RWPE1 (cell line): ENCODE measurements at regions not wholly inside any gene's neighbourhood (a gene's known extent, or its start where the extent isn't known, plus 50 kb on each side); places are given as distances from the start of the nearest gene placed in this dataset.

Experiments used
- CTCF ChIA-PET: fragments of 350-600 bp; sonication (Branson Sonifier 250); formaldehyde crosslinking; extraction: SDS; loops from one replicate; lab custom pipeline; 2021; lab: Yijun Ruan, JAX
- POLR2A ChIA-PET: fragments of 400-600 bp; formaldehyde crosslinking; extraction: SDS; loops from one replicate; lab custom pipeline; 2020; ENCODE audit warnings: antibody characterized with exemption; ENCODE audit not compliant: low non-redundant PET; lab: Yijun Ruan, JAX
- DNase-seq: peaks from one replicate; pipeline ENCODE4 v3.0.0; 2012; ENCODE audit warnings: low spot score
- H3K27ac ChIP-seq: fragments of 450-650 bp; 2 replicates; pipeline ENCODE4 v1.5.1; 2017
- CTCF ChIP-seq: fragments of 450-650 bp; conservative IDR thresholded peaks from 2 replicates; pipeline ENCODE4 v1.5.1; 2017; ENCODE audit warnings: low read depth, mild to moderate bottlenecking

GRCh38 chr6:142665393-142665792 lies 279.6 kb downstream of the HIVEP2 start:
- DNase-seq: no peak
- POLR2A ChIA-PET: no interaction called here
- no peak for TF ChIP-seq CTCF
- H3K27ac ChIP-seq: no peak overlapping the region
- CTCF ChIA-PET: no interaction called here

- no peak overlapping the region for H3K27ac ChIP-seq
- no peak for TF ChIP-seq CTCF
- no peak for DNase-seq
- POLR2A ChIA-PET: no interaction called here
- CTCF ChIA-PET: no interaction called here
These were observed 278.3 kb downstream of the HIVEP2 start for GRCh38 chr6:142666599-142667185.

GRCh38 chr6:142669471-142670351 lies 275.3 kb downstream of the HIVEP2 start:
- CTCF ChIA-PET: no interaction called here
- POLR2A ChIA-PET: no interaction called here

GRCh38 chr6:142671791-142672190 lies 273.2 kb downstream of the HIVEP2 start:
- ChIA-PET CTCF (no interaction called here), POLR2A (no interaction called here)
- H3K27ac ChIP-seq: no peak overlapping the region

More at GRCh38 chr6:142669471-142670351, 275.3 kb downstream of the HIVEP2 start:
- no peak overlapping the region for H3K27ac ChIP-seq
- no peak for DNase-seq
- TF ChIP-seq CTCF: no peak

GRCh38 chr6:142675517-142675916 lies 269.5 kb downstream of the HIVEP2 start:
- ChIA-PET POLR2A (no interaction called here), CTCF (interaction anchor here (0.5 to 0.8 kb wide), 3 partner anchors 17 to 547 kb away, joined by 3 read pairs; no protein-coding TSS in a partner anchor)
- DNase-seq: no peak
- TF ChIP-seq CTCF: no peak
- H3K27ac ChIP-seq: no peak overlapping the region

More at GRCh38 chr6:142671791-142672190, 273.2 kb downstream of the HIVEP2 start:
- no peak for TF ChIP-seq CTCF
- no peak for DNase-seq

GRCh38 chr6:142676027-142676443 lies 268.9 kb downstream of the HIVEP2 start:
- POLR2A ChIA-PET: no interaction called here
- no peak for TF ChIP-seq CTCF
- CTCF ChIA-PET: interaction anchor here (0.5 to 0.8 kb wide), 2 partner anchors 17 to 546 kb away, joined by 3 read pairs; no protein-coding TSS in a partner anchor
- H3K27ac ChIP-seq: no peak overlapping the region
- DNase-seq: no peak
